ENCODE measurements at regions not wholly inside any gene's neighbourhood (a gene's known extent, or its start where the extent isn't known, plus 50 kb on each side); places are given as distances from the start of the nearest gene placed in this dataset.

- DNase-seq (ENCODE audit: low read depth) = no peak
- TF ChIP-seq CTCF (conservative IDR thresholded peaks at IDR 0.05; ENCODE audit: control insufficient read depth, insufficient read depth, low read depth, low read length) = no peak
- no peak overlapping the region for H3K4me3 ChIP-seq (ENCODE audit: control insufficient read depth, low read depth, low read length)
Observed at GRCh38 chr2:182625814-182626213, 90.2 kb upstream of the DNAJC10 start.

GRCh38 chr2:182628916-182629315 lies 87.1 kb upstream of the DNAJC10 start:
- no peak for DNase-seq (ENCODE audit: low read depth)
- TF ChIP-seq CTCF (conservative IDR thresholded peaks at IDR 0.05; ENCODE audit: control insufficient read depth, insufficient read depth, low read depth, low read length) = no peak
- no peak overlapping the region for H3K4me3 ChIP-seq (ENCODE audit: control insufficient read depth, low read depth, low read length)

DNA sequence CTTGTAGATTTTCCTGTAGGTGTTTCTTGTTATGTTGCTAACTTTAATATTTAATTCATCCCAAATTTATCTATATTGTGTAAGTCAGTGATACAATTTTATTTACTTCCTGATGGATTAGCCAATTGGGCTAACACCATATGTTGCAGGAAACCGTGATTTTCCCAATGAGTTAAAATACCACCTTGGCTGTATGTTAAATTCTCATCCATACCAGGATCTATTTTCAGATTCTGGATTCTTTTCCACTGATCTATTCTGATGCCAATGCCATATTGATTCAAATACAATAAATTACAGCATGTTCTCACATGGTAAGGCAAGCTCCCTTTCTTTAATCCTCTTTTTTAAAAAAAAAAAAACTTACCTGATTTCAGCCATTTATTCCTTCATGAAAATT lies 85.8 kb upstream of the DNAJC10 start:
- no peak for TF ChIP-seq CTCF (conservative IDR thresholded peaks at IDR 0.05; ENCODE audit: control insufficient read depth, insufficient read depth, low read depth, low read length)
- DNase-seq (ENCODE audit: low read depth) = no peak
- H3K4me3 ChIP-seq (ENCODE audit: control insufficient read depth, low read depth, low read length) = no peak overlapping the region

GRCh38 chr2:182631299-182631698 lies 84.8 kb upstream of the DNAJC10 start:
- no peak for DNase-seq (ENCODE audit: low read depth)
- H3K4me3 ChIP-seq (ENCODE audit: control insufficient read depth, low read depth, low read length) = no peak overlapping the region
- TF ChIP-seq CTCF (conservative IDR thresholded peaks at IDR 0.05; ENCODE audit: control insufficient read depth, insufficient read depth, low read depth, low read length) = no peak

GRCh38 chr2:182634386-182634785 lies 81.7 kb upstream of the DNAJC10 start:
- no peak overlapping the region for H3K4me3 ChIP-seq (ENCODE audit: control insufficient read depth, low read depth, low read length)
- TF ChIP-seq CTCF (conservative IDR thresholded peaks at IDR 0.05; ENCODE audit: control insufficient read depth, insufficient read depth, low read depth, low read length) = no peak
- no peak for DNase-seq (ENCODE audit: low read depth)

DNA sequence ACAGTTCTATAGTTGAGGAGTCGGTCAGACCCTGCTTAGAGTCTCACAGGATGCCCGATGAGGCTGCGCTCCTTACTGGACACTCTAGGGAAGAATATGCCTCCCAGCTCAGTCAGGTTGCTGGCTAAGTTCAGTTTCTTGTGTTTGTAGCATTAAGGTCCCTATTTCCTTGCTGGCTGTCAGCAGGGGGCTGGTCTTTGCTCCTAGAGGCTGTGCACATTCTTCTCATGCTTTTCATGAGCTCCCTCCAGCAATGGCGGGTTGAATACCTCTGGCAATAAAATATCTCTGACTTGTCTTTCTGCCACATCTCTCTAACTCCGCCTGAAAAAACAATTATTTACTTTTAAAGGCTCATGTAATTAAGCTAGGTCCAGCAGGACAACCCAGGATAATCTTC lies 79.4 kb upstream of the DNAJC10 start:
- DNase-seq (ENCODE audit: low read depth) = no peak
- TF ChIP-seq CTCF (conservative IDR thresholded peaks at IDR 0.05; ENCODE audit: control insufficient read depth, insufficient read depth, low read depth, low read length) = no peak
- H3K4me3 ChIP-seq (ENCODE audit: control insufficient read depth, low read depth, low read length) = no peak overlapping the region

GRCh38 chr2:182638667-182639066 lies 77.4 kb upstream of the DNAJC10 start:
- no peak for TF ChIP-seq CTCF (conservative IDR thresholded peaks at IDR 0.05; ENCODE audit: control insufficient read depth, insufficient read depth, low read depth, low read length)
- DNase-seq (ENCODE audit: low read depth) = no peak
- no peak overlapping the region for H3K4me3 ChIP-seq (ENCODE audit: control insufficient read depth, low read depth, low read length)

Data from fibroblast of mammary gland (primary cell).